ENCODE measurements at regions not wholly inside any gene's neighbourhood (a gene's known extent, or its start where the extent isn't known, plus 50 kb on each side); places are given as distances from the start of the nearest gene placed in this dataset.

GRCh38 chr15:93239993-93240392 is 151.0 kb upstream of the RGMA start:
- TF ChIP-seq CTCF (IDR thresholded peaks at IDR 0.05) (no peak), POLR2A (IDR thresholded peaks at IDR 0.05) (no peak)
